ENCODE measurements at regions not wholly inside any gene's neighbourhood (a gene's known extent, or its start where the extent isn't known, plus 50 kb on each side); places are given as distances from the start of the nearest gene placed in this dataset.

GRCh38 chrY:19232276-19232994, 458.9 kb upstream of the HSFY2 start:
- CTCF ChIA-PET: interaction anchor here (0.5 to 1.5 kb wide), 3 partner anchors 30 to 553 kb away, joined by 3 to 5 read pairs (median 3); no protein-coding TSS in a partner anchor

DNA sequence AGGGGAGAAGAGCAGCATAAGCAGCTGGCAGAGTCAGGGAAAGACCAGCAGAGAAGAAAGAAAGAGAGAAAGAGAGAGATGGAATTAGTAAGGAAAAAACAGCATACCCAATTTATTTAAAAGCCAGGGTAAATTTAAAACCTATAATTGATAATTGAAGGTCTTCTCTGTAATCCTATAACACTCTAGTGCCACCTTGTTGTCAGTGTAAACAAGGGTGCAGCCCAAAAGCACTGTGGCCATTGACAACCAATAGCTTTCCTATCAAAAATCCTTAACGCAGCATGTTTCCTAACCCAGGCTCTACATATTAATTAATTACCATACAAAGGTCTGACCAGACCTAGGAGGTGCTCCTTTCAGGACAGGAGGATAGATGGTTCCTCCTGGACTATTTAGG, 447.2 kb upstream of the HSFY2 start:
- intact Hi-C loops (cut with micrococcal nuclease): no loop called here
- H3K36me3 ChIP-seq (ENCODE audit: control insufficient read depth in 2 of 3, insufficient read depth in 3 of 3, low read length in 3 of 3): no peaks in the 10 kb centered on the region
- CTCF ChIA-PET: no interaction called here
- H3K4me3 ChIP-seq (ENCODE audit: low read length): no peak overlapping the region
- peaks cover 0 to 11% (median 0%) of the 10 kb centered on the region in 11 donors for H3K9me3 Mint-ChIP-seq
- no peaks in the 10 kb centered on the region for H3K27me3 Mint-ChIP-seq
- H3K27me3 ChIP-seq (ENCODE audit: control insufficient read depth in 2 of 2, insufficient read depth in 2 of 2, low read length in 2 of 2): no peaks in the 10 kb centered on the region
- no peak overlapping the region for H3K27ac ChIP-seq (ENCODE audit: low read depth, low read length)
- POLR2A ChIA-PET: interaction anchor here (0.7 kb wide), 1 partner anchor 12 kb away, joined by 3 read pairs; no protein-coding TSS in a partner anchor
- no peaks in the 10 kb centered on the region for H3K4me1 ChIP-seq (ENCODE audit: control insufficient read depth in 2 of 2, insufficient read depth in 2 of 2, low read length in 2 of 2)
- DNase-seq (no peak), ATAC-seq (no peak)
- no peak overlapping the region for H3K4me3 Mint-ChIP-seq
- no peak overlapping the region for H3K27ac Mint-ChIP-seq
- no peaks in the 10 kb centered on the region for H3K4me1 Mint-ChIP-seq
- H3K36me3 Mint-ChIP-seq: peaks cover 0 to 4% (median 0%) of the 10 kb centered on the region in 5 donors
- H3K9me3 ChIP-seq (ENCODE audit: control insufficient read depth in 2 of 3, low read length in 3 of 3): no peaks in the 10 kb centered on the region

More at GRCh38 chrY:19232276-19232994, 458.9 kb upstream of the HSFY2 start:
- Mint-ChIP-seq H3K9me3 (peaks cover 0 to 17% (median 0%) of the 10 kb centered on the region in 11 donors), H3K27ac (peak overlapping the region in 5 of 9 donors; percentile 72 to 91 (median 88)), H3K4me1 (peaks cover 0 to 26% (median 6%) of the 10 kb centered on the region in 7 donors), H3K4me3 (peak overlapping the region in 5 of 10 donors; percentile 39 to 76 (median 73)), H3K27me3 (no peaks in the 10 kb centered on the region), H3K36me3 (peaks cover 0 to 8% (median 0%) of the 10 kb centered on the region in 5 donors)
- Histone ChIP-seq H3K27me3 (ENCODE audit: control insufficient read depth in 2 of 2, insufficient read depth in 2 of 2, low read length in 2 of 2) (no peaks in the 10 kb centered on the region), H3K4me1 (ENCODE audit: control insufficient read depth in 2 of 2, insufficient read depth in 2 of 2, low read length in 2 of 2) (peaks cover 0 to 5% of the 10 kb centered on the region in 2 donors), H3K4me3 (ENCODE audit: low read length) (peak overlapping the region; percentile 6), H3K9me3 (ENCODE audit: control insufficient read depth in 2 of 3, low read length in 3 of 3) (no peaks in the 10 kb centered on the region), H3K36me3 (ENCODE audit: control insufficient read depth in 2 of 3, insufficient read depth in 3 of 3, low read length in 3 of 3) (no peaks in the 10 kb centered on the region), H3K27ac (ENCODE audit: low read depth, low read length) (no peak overlapping the region)
- DNase-seq: peak in 4 of 9 donors; percentile 8 to 73 (median 42)
- POLR2A ChIA-PET: interaction anchor here (0.6 to 1.3 kb wide), 3 partner anchors 11 to 229 kb away, joined by 3 to 4 read pairs (median 3); no protein-coding TSS in a partner anchor
- intact Hi-C loops (cut with micrococcal nuclease): loop anchor here in 1 of 2 donors (1.0 to 10.0 kb wide), 5 partner anchors 30 to 332 kb away; no protein-coding TSS in a partner anchor
- ATAC-seq: peak; percentile 73

DNA sequence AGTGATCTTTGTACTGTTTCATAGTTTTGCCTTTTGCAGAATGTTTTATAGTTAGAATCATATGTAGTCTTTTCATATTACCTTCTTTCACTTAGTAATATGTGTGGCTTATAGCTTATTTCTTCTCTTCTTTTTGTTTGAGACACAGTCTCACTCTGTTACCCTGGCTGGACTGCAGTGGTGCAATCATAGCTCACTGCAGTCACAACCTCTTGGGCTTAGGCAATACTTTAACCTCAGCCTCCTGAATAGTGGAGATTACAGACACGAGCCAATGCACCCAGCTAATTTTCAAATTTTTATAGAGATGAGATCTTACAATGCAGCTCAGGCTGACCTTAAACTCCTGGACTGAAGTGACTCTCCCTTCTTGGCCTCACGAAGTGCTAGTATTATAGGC, 435.4 kb upstream of the HSFY2 start:
- Histone ChIP-seq H3K27ac (ENCODE audit: low read depth, low read length) (no peak overlapping the region), H3K27me3 (ENCODE audit: control insufficient read depth in 2 of 2, insufficient read depth in 2 of 2, low read length in 2 of 2) (no peaks in the 10 kb centered on the region), H3K4me3 (ENCODE audit: low read length) (no peak overlapping the region), H3K36me3 (ENCODE audit: control insufficient read depth in 2 of 3, insufficient read depth in 3 of 3, low read length in 3 of 3) (no peaks in the 10 kb centered on the region), H3K4me1 (ENCODE audit: control insufficient read depth in 2 of 2, insufficient read depth in 2 of 2, low read length in 2 of 2) (no peaks in the 10 kb centered on the region), H3K9me3 (ENCODE audit: control insufficient read depth in 2 of 3, low read length in 3 of 3) (no peaks in the 10 kb centered on the region)
- intact Hi-C loops (cut with micrococcal nuclease): no loop called here
- H3K4me1 Mint-ChIP-seq: peaks cover 0 to 3% (median 0%) of the 10 kb centered on the region in 7 donors
- ATAC-seq (no peak), DNase-seq (no peak)
- H3K4me3 Mint-ChIP-seq: no peak overlapping the region
- ChIA-PET CTCF (no interaction called here), POLR2A (interaction anchor here (0.6 kb wide), 1 partner anchor 535 kb away, joined by 3 read pairs; the partner anchor contains the start of gene KDM5D)
- H3K27ac Mint-ChIP-seq: no peak overlapping the region
- H3K36me3 Mint-ChIP-seq: no peaks in the 10 kb centered on the region
- H3K9me3 Mint-ChIP-seq: no peaks in the 10 kb centered on the region
- H3K27me3 Mint-ChIP-seq: no peaks in the 10 kb centered on the region

DNA sequence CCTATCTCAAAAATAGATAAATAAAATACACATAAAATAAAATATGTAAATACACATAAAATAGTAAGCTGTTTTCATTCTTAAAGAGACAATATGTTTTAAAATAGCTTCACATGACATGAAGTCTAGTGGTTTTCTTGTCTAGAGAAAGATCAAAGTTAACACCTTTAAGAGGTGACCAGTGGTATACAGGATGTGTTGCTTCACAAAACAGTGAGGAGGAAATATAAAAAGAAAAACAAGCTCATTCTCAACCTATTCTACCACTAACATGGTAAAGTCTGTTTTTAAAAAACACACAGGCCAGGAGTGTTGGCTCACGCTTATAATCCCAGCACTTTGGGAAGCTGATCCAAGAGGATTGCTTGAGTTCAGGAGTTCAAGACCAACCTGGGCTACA, 433.5 kb upstream of the HSFY2 start:
- Mint-ChIP-seq H3K27ac (no peak overlapping the region), H3K4me1 (peaks cover 0 to 13% (median 0%) of the 10 kb centered on the region in 7 donors), H3K4me3 (no peak overlapping the region), H3K9me3 (no peaks in the 10 kb centered on the region), H3K27me3 (no peaks in the 10 kb centered on the region), H3K36me3 (no peaks in the 10 kb centered on the region)
- ChIA-PET CTCF (no interaction called here), POLR2A (no interaction called here)
- ATAC-seq: no peak
- Histone ChIP-seq H3K36me3 (ENCODE audit: control insufficient read depth in 2 of 3, insufficient read depth in 3 of 3, low read length in 3 of 3) (no peaks in the 10 kb centered on the region), H3K4me1 (ENCODE audit: control insufficient read depth in 2 of 2, insufficient read depth in 2 of 2, low read length in 2 of 2) (no peaks in the 10 kb centered on the region), H3K4me3 (ENCODE audit: low read length) (no peak overlapping the region), H3K27ac (ENCODE audit: low read depth, low read length) (no peak overlapping the region), H3K27me3 (ENCODE audit: control insufficient read depth in 2 of 2, insufficient read depth in 2 of 2, low read length in 2 of 2) (no peaks in the 10 kb centered on the region), H3K9me3 (ENCODE audit: control insufficient read depth in 2 of 3, low read length in 3 of 3) (no peaks in the 10 kb centered on the region)
- intact Hi-C loops (cut with micrococcal nuclease): no loop called here
- DNase-seq: no peak

DNA sequence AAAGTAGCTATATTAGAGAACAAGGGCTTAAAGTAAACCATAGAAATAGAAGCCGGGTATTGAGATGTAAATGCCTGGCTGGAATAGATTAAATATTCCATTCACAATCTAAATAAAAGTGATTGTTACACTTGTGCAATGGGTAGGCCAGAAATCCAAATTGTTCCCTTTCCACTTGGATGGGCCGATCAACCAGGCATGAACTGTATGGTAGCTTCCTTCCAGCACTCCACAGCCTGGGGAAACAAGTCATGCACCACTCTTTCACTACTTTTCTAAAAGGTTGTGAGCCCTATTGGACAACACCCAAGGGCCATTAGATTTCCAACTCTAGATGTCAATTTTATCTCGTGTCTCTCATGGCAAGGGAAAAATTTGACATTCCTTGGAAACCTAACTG, 407.3 kb upstream of the HSFY2 start:
- no peaks in the 10 kb centered on the region for H3K9me3 ChIP-seq (ENCODE audit: control insufficient read depth in 2 of 3, low read length in 3 of 3)
- no peaks in the 10 kb centered on the region for H3K36me3 ChIP-seq (ENCODE audit: control insufficient read depth in 2 of 3, insufficient read depth in 3 of 3, low read length in 3 of 3)
- ATAC-seq (no peak), DNase-seq (no peak)
- ChIA-PET CTCF (no interaction called here), POLR2A (no interaction called here)
- intact Hi-C loops (cut with micrococcal nuclease): no loop called here
- no peak overlapping the region for H3K27ac ChIP-seq (ENCODE audit: low read depth, low read length)
- Mint-ChIP-seq H3K36me3 (no peaks in the 10 kb centered on the region), H3K27ac (no peak overlapping the region), H3K4me3 (no peak overlapping the region), H3K4me1 (no peaks in the 10 kb centered on the region), H3K27me3 (no peaks in the 10 kb centered on the region), H3K9me3 (peaks cover 0 to 24% (median 0%) of the 10 kb centered on the region in 11 donors)
- H3K27me3 ChIP-seq (ENCODE audit: control insufficient read depth in 2 of 2, insufficient read depth in 2 of 2, low read length in 2 of 2): no peaks in the 10 kb centered on the region
- no peaks in the 10 kb centered on the region for H3K4me1 ChIP-seq (ENCODE audit: control insufficient read depth in 2 of 2, insufficient read depth in 2 of 2, low read length in 2 of 2)
- no peak overlapping the region for H3K4me3 ChIP-seq (ENCODE audit: low read length)

- Histone ChIP-seq H3K36me3 (ENCODE audit: control insufficient read depth in 2 of 3, insufficient read depth in 3 of 3, low read length in 3 of 3) (no peaks in the 10 kb centered on the region), H3K27ac (ENCODE audit: low read depth, low read length) (no peak overlapping the region), H3K4me1 (ENCODE audit: control insufficient read depth in 2 of 2, insufficient read depth in 2 of 2, low read length in 2 of 2) (no peaks in the 10 kb centered on the region), H3K27me3 (ENCODE audit: control insufficient read depth in 2 of 2, insufficient read depth in 2 of 2, low read length in 2 of 2) (no peaks in the 10 kb centered on the region), H3K4me3 (ENCODE audit: low read length) (no peak overlapping the region), H3K9me3 (ENCODE audit: control insufficient read depth in 2 of 3, low read length in 3 of 3) (no peaks in the 10 kb centered on the region)
- ChIA-PET POLR2A (no interaction called here), CTCF (no interaction called here)
- H3K27me3 Mint-ChIP-seq: no peaks in the 10 kb centered on the region
- no peaks in the 10 kb centered on the region for H3K36me3 Mint-ChIP-seq
- no peaks in the 10 kb centered on the region for H3K4me1 Mint-ChIP-seq
- no peak overlapping the region for H3K4me3 Mint-ChIP-seq
- peaks cover 0 to 8% (median 0%) of the 10 kb centered on the region in 11 donors for H3K9me3 Mint-ChIP-seq
- no peak overlapping the region for H3K27ac Mint-ChIP-seq
- intact Hi-C loops (cut with micrococcal nuclease): no loop called here
- DNase-seq (no peak), ATAC-seq (no peak)
These were observed 394.6 kb upstream of the HSFY2 start for GRCh38 chrY:19168202-19168565.
